Colonic mucosa (tissue), 4 donors: ENCODE measurements at regions not wholly inside any gene's neighbourhood (a gene's known extent, or its start where the extent isn't known, plus 50 kb on each side); places are given as distances from the start of the nearest gene placed in this dataset.

Experiments
- DNase-seq: peaks from one replicate; pipeline ENCODE4 v3.0.0-alpha.2; 2020
- H3K27ac ChIP-seq: fragments of 200-600 bp; one replicate; pipeline ENCODE4 v1.8.0; 2021
- H3K27me3 ChIP-seq: fragments of 200-600 bp; one replicate; pipeline ENCODE4 v1.8.0; 2021
- H3K36me3 ChIP-seq: fragments of 200-600 bp; one replicate; pipeline ENCODE4 v1.8.0; 2021
- H3K4me1 ChIP-seq: fragments of 200-600 bp; one replicate; pipeline ENCODE4 v1.8.0; 2021; ENCODE audit warnings: mild to moderate bottlenecking
- H3K4me3 ChIP-seq: fragments of 200-600 bp; one replicate; pipeline ENCODE4 v1.8.0; 2021
- H3K9ac ChIP-seq, 2 donors: one replicate each; pipeline ENCODE4 v1.7.0; 2013; ENCODE audit warnings: control low read depth in 2 of 2, low read depth in 2 of 2, low read length in 2 of 2
- H3K9me3 ChIP-seq: fragments of 200-600 bp; one replicate; pipeline ENCODE4 v1.8.0; 2021
- intact Hi-C: fragments of 100-400 bp; cut with DNase I; formaldehyde crosslinking; loops from one replicate; pipeline ENCODE4 v1.14.1; 2022
- TF ChIP-seq, protein P1 (sequence below): fragments of 200-600 bp; IDR thresholded peaks from one replicate; pipeline ENCODE4 v1.8.0; 2022; ENCODE audit warnings: antibody characterized with exemption, mild to moderate bottlenecking
- donor health status: healthy.
- donor health status: DM: no; HTN: no; CAD: no.
- donor health status: DM: no; HTN: no; CAD: no.

GRCh38 chr20:39291301-39291700 lies 329.2 kb downstream of the DHX35 start:
- Histone ChIP-seq H3K4me3 (no peak overlapping the region), H3K4me1 (no peaks in the 10 kb centered on the region), H3K27me3 (no peaks in the 10 kb centered on the region), H3K27ac (no peak overlapping the region), H3K36me3 (no peaks in the 10 kb centered on the region), H3K9ac (no peak overlapping the region), H3K9me3 (no peaks in the 10 kb centered on the region)
- no peak for DNase-seq
- TF ChIP-seq, protein P1, sequence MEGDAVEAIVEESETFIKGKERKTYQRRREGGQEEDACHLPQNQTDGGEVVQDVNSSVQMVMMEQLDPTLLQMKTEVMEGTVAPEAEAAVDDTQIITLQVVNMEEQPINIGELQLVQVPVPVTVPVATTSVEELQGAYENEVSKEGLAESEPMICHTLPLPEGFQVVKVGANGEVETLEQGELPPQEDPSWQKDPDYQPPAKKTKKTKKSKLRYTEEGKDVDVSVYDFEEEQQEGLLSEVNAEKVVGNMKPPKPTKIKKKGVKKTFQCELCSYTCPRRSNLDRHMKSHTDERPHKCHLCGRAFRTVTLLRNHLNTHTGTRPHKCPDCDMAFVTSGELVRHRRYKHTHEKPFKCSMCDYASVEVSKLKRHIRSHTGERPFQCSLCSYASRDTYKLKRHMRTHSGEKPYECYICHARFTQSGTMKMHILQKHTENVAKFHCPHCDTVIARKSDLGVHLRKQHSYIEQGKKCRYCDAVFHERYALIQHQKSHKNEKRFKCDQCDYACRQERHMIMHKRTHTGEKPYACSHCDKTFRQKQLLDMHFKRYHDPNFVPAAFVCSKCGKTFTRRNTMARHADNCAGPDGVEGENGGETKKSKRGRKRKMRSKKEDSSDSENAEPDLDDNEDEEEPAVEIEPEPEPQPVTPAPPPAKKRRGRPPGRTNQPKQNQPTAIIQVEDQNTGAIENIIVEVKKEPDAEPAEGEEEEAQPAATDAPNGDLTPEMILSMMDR: no peak
- intact Hi-C loops: no loop called here

DNA sequence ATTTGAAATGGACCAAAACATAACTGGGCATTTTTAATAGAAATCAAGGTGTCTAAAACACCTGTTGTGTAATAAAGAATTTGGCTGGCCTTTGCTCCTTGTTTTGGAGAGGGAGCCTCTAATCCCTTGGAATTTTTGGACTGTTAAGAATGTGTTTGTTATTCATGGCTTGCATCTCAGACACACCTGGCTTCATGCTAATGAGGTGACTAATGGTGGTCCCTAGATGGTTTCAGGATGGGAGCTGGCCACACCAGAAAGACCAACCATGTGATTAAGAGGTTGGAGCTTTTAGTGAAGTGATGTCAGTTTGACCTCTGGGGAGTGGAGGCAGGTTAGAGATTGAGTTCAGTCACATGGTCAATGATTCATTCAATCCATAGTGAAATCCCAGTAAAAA lies 328.4 kb downstream of the DHX35 start:
- H3K36me3 ChIP-seq: no peaks in the 10 kb centered on the region
- no peaks in the 10 kb centered on the region for H3K4me1 ChIP-seq
- H3K27ac ChIP-seq: no peak overlapping the region
- H3K4me3 ChIP-seq: no peak overlapping the region
- TF ChIP-seq, protein P1: no peak
- H3K9me3 ChIP-seq: no peaks in the 10 kb centered on the region
- no peak for DNase-seq
- H3K27me3 ChIP-seq: no peaks in the 10 kb centered on the region
- intact Hi-C loops: no loop called here
- H3K9ac ChIP-seq: no peak overlapping the region

- intact Hi-C loops: no loop called here
- Histone ChIP-seq H3K9ac (no peak overlapping the region), H3K36me3 (no peaks in the 10 kb centered on the region), H3K9me3 (no peaks in the 10 kb centered on the region), H3K4me1 (no peaks in the 10 kb centered on the region), H3K27me3 (no peaks in the 10 kb centered on the region), H3K4me3 (no peak overlapping the region), H3K27ac (no peak overlapping the region)
- no peak for DNase-seq
- TF ChIP-seq, protein P1: no peak
Measured at GRCh38 chr20:39289831-39290230, 327.7 kb downstream of the DHX35 start.

- H3K4me3 ChIP-seq: no peak overlapping the region
- no peak overlapping the region for H3K27ac ChIP-seq
- no peaks in the 10 kb centered on the region for H3K4me1 ChIP-seq
- DNase-seq: no peak
- no peak overlapping the region for H3K9ac ChIP-seq
- no peaks in the 10 kb centered on the region for H3K36me3 ChIP-seq
- intact Hi-C loops: no loop called here
- no peaks in the 10 kb centered on the region for H3K9me3 ChIP-seq
- TF ChIP-seq, protein P1: no peak
- no peaks in the 10 kb centered on the region for H3K27me3 ChIP-seq
Measured at GRCh38 chr20:39289316-39289715, 327.2 kb downstream of the DHX35 start.

GRCh38 chr20:39283464-39283863 lies 321.3 kb downstream of the DHX35 start:
- no peaks in the 10 kb centered on the region for H3K9me3 ChIP-seq
- DNase-seq: no peak
- H3K4me1 ChIP-seq: no peaks in the 10 kb centered on the region
- H3K27ac ChIP-seq: no peak overlapping the region
- no peak overlapping the region for H3K4me3 ChIP-seq
- no peak overlapping the region for H3K9ac ChIP-seq
- H3K36me3 ChIP-seq: no peaks in the 10 kb centered on the region
- TF ChIP-seq, protein P1: no peak
- intact Hi-C loops: no loop called here
- no peaks in the 10 kb centered on the region for H3K27me3 ChIP-seq

GRCh38 chr20:39282619-39283092 lies 320.5 kb downstream of the DHX35 start:
- Histone ChIP-seq H3K4me1 (no peaks in the 10 kb centered on the region), H3K36me3 (no peaks in the 10 kb centered on the region), H3K9me3 (no peaks in the 10 kb centered on the region), H3K27me3 (no peaks in the 10 kb centered on the region), H3K4me3 (no peak overlapping the region), H3K27ac (no peak overlapping the region), H3K9ac (no peak overlapping the region)
- DNase-seq: no peak
- TF ChIP-seq, protein P1: no peak
- intact Hi-C loops: no loop called here
